H1 (cell line): ENCODE measurements at regions not wholly inside any gene's neighbourhood (a gene's known extent, or its start where the extent isn't known, plus 50 kb on each side); places are given as distances from the start of the nearest gene placed in this dataset.

Experiments used
- CTCF ChIA-PET: fragments of 300-600 bp; sonication (Branson Sonifier 250); formaldehyde crosslinking; loops from one replicate; lab custom pipeline; 2021; ENCODE audit not compliant: partially characterized antibody; lab: Charles Lee
- POLR2A ChIA-PET: fragments of 300-600 bp; sonication (Branson Sonifier 250); formaldehyde crosslinking; loops from one replicate; lab custom pipeline; 2021; ENCODE audit warnings: inconsistent platforms; ENCODE audit not compliant: partially characterized antibody; lab: Charles Lee
- DNase-seq, 2 experiments: peaks; one replicate each; pipeline versions ENCODE4 v3.0.0 to v3.0.0-alpha.2; 2010 to 2022; ENCODE audit warnings: low spot score in 2 of 2, low read depth in 1 of 2, mixed read lengths in 1 of 2
- FAIRE-seq: peaks from 2 replicates; lab custom pipeline; 2011; peaks lifted over from hg19 to GRCh38; lab: Jason Lieb, UNC
- H2AFZ ChIP-seq: 2 replicates; pipeline ENCODE4 v1.8.1; 2012; ENCODE audit warnings: low read length, inconsistent platforms
- H2AK5ac ChIP-seq: 2 replicates; pipeline ENCODE4 v1.6.1; 2013; ENCODE audit warnings: low read depth, low read length
- H2BK120ac ChIP-seq: replicated peaks from 2 replicates; pipeline ENCODE3; 2013; ENCODE audit warnings: low read depth, low read length, inconsistent platforms
- H2BK12ac ChIP-seq: 2 replicates; pipeline ENCODE4 v1.6.1; 2013; ENCODE audit warnings: low read depth, low read length
- H2BK15ac ChIP-seq: 2 replicates; pipeline ENCODE4 v1.6.1; 2013; ENCODE audit warnings: low read length
- H2BK20ac ChIP-seq: 2 replicates; pipeline ENCODE4 v1.6.1; 2013; ENCODE audit warnings: low read length
- H2BK5ac ChIP-seq: 2 replicates; pipeline ENCODE4 v1.6.1; 2013; ENCODE audit warnings: low read depth, low read length
- H3K14ac ChIP-seq: 2 replicates; pipeline ENCODE4 v1.6.1; 2013; ENCODE audit warnings: inconsistent platforms; ENCODE audit not compliant: insufficient read length
- H3K18ac ChIP-seq: 2 replicates; pipeline ENCODE4 v1.6.1; 2013; ENCODE audit warnings: low read length; ENCODE audit errors: extremely low read depth
- H3K23ac ChIP-seq: 2 replicates; pipeline ENCODE4 v1.6.1; 2013; ENCODE audit warnings: inconsistent platforms; ENCODE audit not compliant: insufficient read length
- H3K23me2 ChIP-seq: 2 replicates; pipeline ENCODE4 v1.6.1; 2013; ENCODE audit warnings: low read depth, low read length
- H3K27ac ChIP-seq: 2 replicates; pipeline ENCODE4 v1.6.1; 2011; ENCODE audit warnings: low read depth, low read length, inconsistent platforms
- H3K27me3 ChIP-seq, 4 experiments: replicated peaks in 1 of 4; 1 replicate in 1 of 4; 2 replicates in 3 of 4; pipeline versions ENCODE4 v1.6.1 to v1.8.1; 2011 to 2013; ENCODE audit warnings: low read length in 3 of 4, mild to moderate bottlenecking in 3 of 4, inconsistent platforms in 2 of 4, mixed read lengths in 2 of 4, moderate library complexity in 1 of 4; ENCODE audit not compliant: control insufficient read depth in 3 of 4, insufficient read depth in 3 of 4; ENCODE audit errors: extremely low read depth in 1 of 4
- H3K36me3 ChIP-seq, 4 experiments: 2 replicates each; pipeline versions ENCODE4 v1.6.1 to v1.8.1; 2011 to 2013; ENCODE audit warnings: mild to moderate bottlenecking in 4 of 4, low read length in 3 of 4, moderate library complexity in 2 of 4, control low read depth in 1 of 4, inconsistent platforms in 1 of 4; ENCODE audit not compliant: insufficient read depth in 4 of 4, control insufficient read depth in 2 of 4
- H3K4ac ChIP-seq: replicated peaks from 2 replicates; pipeline ENCODE3; 2013; ENCODE audit warnings: low read length, low read depth, mixed read lengths, inconsistent platforms; ENCODE audit not compliant: insufficient read length
- H3K4me1 ChIP-seq, 4 experiments: replicated peaks in 1 of 4; 1 replicate in 1 of 4; 2 replicates in 3 of 4; pipeline versions ENCODE4 v1.6.1 to v1.8.1; 2011 to 2013; ENCODE audit warnings: low read length in 3 of 4, inconsistent platforms in 2 of 4, mixed read lengths in 1 of 4; ENCODE audit not compliant: insufficient read depth in 4 of 4, control insufficient read depth in 3 of 4
- H3K4me2 ChIP-seq, 2 experiments: 2 replicates each; pipeline versions ENCODE4 v1.6.1 to v1.8.1; 2011 to 2013; ENCODE audit warnings: low read depth in 2 of 2, low read length in 2 of 2, control low read depth in 1 of 2, inconsistent platforms in 1 of 2, mild to moderate bottlenecking in 1 of 2; ENCODE audit not compliant: insufficient read depth in 1 of 2
- H3K4me3 ChIP-seq, 4 experiments: fragments of 200-600, 300-600 bp in 1 of 4; sonication (generic), shearing (Covaris generic), sonication (Bioruptor Twin) in 1 of 4; 2 replicates each; pipeline versions ENCODE4 v1.5.1 to v1.8.1; 2011 to 2016; ENCODE audit warnings: low read length in 4 of 4, low read depth in 3 of 4, control low read depth in 2 of 4, inconsistent platforms in 2 of 4, mild to moderate bottlenecking in 2 of 4, mixed read lengths in 1 of 4, moderate library complexity in 1 of 4; ENCODE audit not compliant: insufficient read depth in 2 of 4; ENCODE audit errors: extremely low read depth in 1 of 4
- H3K56ac ChIP-seq: replicated peaks from 2 replicates; pipeline ENCODE3; 2013; ENCODE audit warnings: low read depth, mild to moderate bottlenecking, mixed read lengths, low read length, inconsistent platforms; ENCODE audit not compliant: insufficient read length
- H3K79me1 ChIP-seq: 2 replicates; pipeline ENCODE4 v1.6.1; 2013; ENCODE audit warnings: low read depth, low read length, control low read depth
- H3K79me2 ChIP-seq, 2 experiments: 2 replicates each; pipeline versions ENCODE4 v1.6.1 to v1.8.1; 2012 to 2013; ENCODE audit warnings: low read length in 2 of 2, mild to moderate bottlenecking in 2 of 2, inconsistent platforms in 1 of 2; ENCODE audit not compliant: insufficient read depth in 2 of 2, control insufficient read depth in 1 of 2
- H3K9ac ChIP-seq, 4 experiments: replicated peaks in 1 of 4; 1 replicate in 1 of 4; 2 replicates in 3 of 4; pipeline versions ENCODE4 v1.6.1 to v1.8.1; 2011 to 2013; ENCODE audit warnings: low read depth in 3 of 4, low read length in 3 of 4, control low read depth in 2 of 4, mild to moderate bottlenecking in 2 of 4, moderate library complexity in 2 of 4, inconsistent platforms in 1 of 4; ENCODE audit errors: extremely low read depth in 1 of 4
- H3K9me3 ChIP-seq, 2 experiments: 2 replicates each; pipeline versions ENCODE4 v1.6.1 to v1.8.1; 2012 to 2013; ENCODE audit warnings: mild to moderate bottlenecking in 2 of 2, moderate library complexity in 2 of 2, control low read depth in 1 of 2, inconsistent platforms in 1 of 2, low read depth in 1 of 2, low read length in 1 of 2, mixed read lengths in 1 of 2; ENCODE audit not compliant: insufficient read depth in 2 of 2
- H4K20me1 ChIP-seq, 2 experiments: replicated peaks in 1 of 2; 2 replicates each; pipeline versions ENCODE3 to v1.8.1; 2011 to 2013; ENCODE audit warnings: inconsistent platforms in 2 of 2, low read length in 2 of 2, mild to moderate bottlenecking in 1 of 2; ENCODE audit not compliant: insufficient read depth in 2 of 2, control insufficient read depth in 1 of 2
- H4K5ac ChIP-seq: 2 replicates; pipeline ENCODE4 v1.6.1; 2013; ENCODE audit warnings: low read length, low read depth, mixed read lengths, inconsistent platforms; ENCODE audit not compliant: insufficient read length
- H4K8ac ChIP-seq: 2 replicates; pipeline ENCODE4 v1.8.0; 2013; ENCODE audit warnings: mild to moderate bottlenecking, moderate library complexity, low read length, inconsistent platforms; ENCODE audit not compliant: insufficient read depth; ENCODE audit errors: extremely low read depth
- H4K91ac ChIP-seq: replicated peaks from 2 replicates; pipeline ENCODE3; 2013; ENCODE audit warnings: low read length, mixed read lengths, inconsistent platforms; ENCODE audit not compliant: insufficient read length
- BCL11A ChIP-seq, 2 experiments: IDR thresholded peaks; one replicate each; pipeline ENCODE4 v1.6.1; 2011; ENCODE audit warnings: low read depth in 2 of 2, low read length in 2 of 2, mild to moderate bottlenecking in 2 of 2
- E2F6 ChIP-seq: IDR thresholded peaks from 2 replicates; pipeline ENCODE4 v1.6.1; 2012; ENCODE audit warnings: inconsistent platforms
- KDM4A ChIP-seq: IDR thresholded peaks from one replicate; pipeline ENCODE4 v1.7.1; 2012; ENCODE audit warnings: low read depth, mild to moderate bottlenecking, moderate library complexity, low read length, inconsistent platforms; ENCODE audit not compliant: severe bottlenecking
- MAFK ChIP-seq: IDR thresholded peaks from 2 replicates; pipeline ENCODE4 v1.6.1; 2012; ENCODE audit warnings: low read depth, mild to moderate bottlenecking, improper control_type of control experiment, low read length
- NRF1 ChIP-seq: IDR thresholded peaks from 2 replicates; pipeline ENCODE4 v1.6.1; 2011; ENCODE audit warnings: mild to moderate bottlenecking, low read depth, low read length, improper control_type of control experiment
- RNF2 ChIP-seq: fragments of 200-900, 300-1000 bp; sonication (generic); IDR thresholded peaks from 2 replicates; pipeline ENCODE4 v1.7.1; 2016; ENCODE audit warnings: borderline replicate concordance, low read depth, mild to moderate bottlenecking, antibody characterized with exemption, low read length; ENCODE audit not compliant: poor library complexity, severe bottlenecking; ENCODE audit errors: missing control alignments
- SAP30 ChIP-seq: fragments of 300-600 bp; sonication (generic); IDR thresholded peaks from 2 replicates; pipeline ENCODE4 v1.7.1; 2012; ENCODE audit warnings: low read length, moderate library complexity, mild to moderate bottlenecking, inconsistent platforms; ENCODE audit not compliant: insufficient read depth, insufficient replicate concordance
- SUZ12 ChIP-seq: fragments of 200-600 bp; sonication (generic); IDR thresholded peaks from 2 replicates; pipeline ENCODE4 v1.6.1; 2012; ENCODE audit warnings: mild to moderate bottlenecking, inconsistent platforms, low read length, moderate library complexity, mixed read lengths
- TCF12 ChIP-seq: IDR thresholded peaks from 2 replicates; pipeline ENCODE4 v1.6.1; 2011; ENCODE audit warnings: low read depth, mild to moderate bottlenecking, low read length
- WGBS, 2 experiments: shearing (Covaris generic) in 1 of 2; methylation state at CpG; one replicate each; pipeline versions ENCODE4 v1.1.6 to v1.1.7; 2013 to 2015; ENCODE audit warnings: low lambda C conversion rate in 2 of 2, mixed read lengths in 2 of 2, inconsistent platforms in 1 of 2, low coverage in 1 of 2, missing lambda C conversion rate in 1 of 2; ENCODE audit not compliant: insufficient replicate concordance in 2 of 2, insufficient coverage in 1 of 2, insufficient read length in 1 of 2; ENCODE audit errors: extremely low coverage in 1 of 2, missing lambda C conversion rate in 1 of 2; 5-methylcytosine and 5-hydroxymethylcytosine counted together

DNA sequence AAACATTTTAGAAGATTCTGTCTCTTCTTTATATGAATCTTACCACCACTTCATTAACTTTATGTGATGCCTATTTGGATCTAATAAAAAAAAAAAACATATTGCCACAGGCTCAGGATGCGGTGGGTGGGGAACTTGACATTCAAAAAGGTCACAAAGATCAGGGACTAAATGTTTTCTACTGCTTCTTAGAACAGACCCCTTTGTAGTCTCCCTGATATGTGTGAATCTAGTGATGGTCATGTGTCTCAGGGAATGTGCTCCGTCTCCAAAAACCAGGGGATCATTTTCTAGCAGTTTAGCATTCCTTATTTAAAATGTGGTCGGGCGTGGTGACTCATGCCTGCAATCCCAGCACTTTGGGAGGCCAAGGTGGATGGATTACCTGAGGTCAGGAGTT, 807.8 kb upstream of the CHAC2 start:
- Histone ChIP-seq H3K56ac (no peak overlapping the region), H3K9me3 (no peaks in the 10 kb centered on the region), H3K79me1 (no peaks in the 10 kb centered on the region), H4K8ac (no peak overlapping the region; the same call in 1 of the 2 replicates), H3K27me3 (no peaks in the 10 kb centered on the region), H3K4me1 (peaks cover 0 to 1% (median 0%) of the 10 kb centered on the region in 4 experiments; a peak in 2 of 7 replicates), H3K23ac (no peak overlapping the region), H3K36me3 (no peaks in the 10 kb centered on the region), H3K79me2 (no peaks in the 10 kb centered on the region), H2BK5ac (no peak overlapping the region), H4K91ac (no peak overlapping the region), H4K20me1 (no peaks in the 10 kb centered on the region), H4K5ac (no peak overlapping the region), H2BK120ac (no peak overlapping the region), H2BK12ac (no peak overlapping the region), H3K27ac (no peak overlapping the region), H2BK15ac (no peak overlapping the region), H3K14ac (no peak overlapping the region), H3K4me3 (no peak overlapping the region), H2AFZ (no peak overlapping the region), H3K23me2 (no peaks in the 10 kb centered on the region), H2BK20ac (no peak overlapping the region), H2AK5ac (no peak overlapping the region), H3K18ac (no peak overlapping the region), H3K9ac (no peak overlapping the region), H3K4me2 (no peak overlapping the region), H3K4ac (no peak overlapping the region)
- DNase-seq (no peak), FAIRE-seq (no peak)
- ChIA-PET CTCF (no interaction called here), POLR2A (no interaction called here)
- 88% methylated on average over 4 of the region's 4 CpGs; no CpG with 5 or more reads in 1 of the 2 experiments for WGBS, 2 experiments
- TF ChIP-seq BCL11A (IDR thresholded peaks at IDR 0.05; ENCODE audit: low read depth in 2 of 2, low read length in 2 of 2) (no peak), TCF12 (no peak), E2F6 (no peak), MAFK (no peak), SAP30 (no peak), RNF2 (no peak), KDM4A (no peak), SUZ12 (no peak), NRF1 (no peak)
